22Rv1 (cell line): ENCODE measurements at regions not wholly inside any gene's neighbourhood (a gene's known extent, or its start where the extent isn't known, plus 50 kb on each side); places are given as distances from the start of the nearest gene placed in this dataset.
"Not testable (repeated sequence)": the region's sequence is repeated elsewhere in the genome, so short reads cannot be mapped to it uniquely, and the experiment has no call there.

Source experiments
- H3K27ac ChIP-seq: fragments of 450-650 bp; 2 replicates; pipeline ENCODE4 v1.5.1; 2017
- CTCF ChIP-seq: fragments of 450-650 bp; IDR thresholded peaks from 2 replicates; pipeline ENCODE4 v1.5.1; 2017; ENCODE audit warnings: mild to moderate bottlenecking
- ZFX ChIP-seq: fragments of 450-650 bp; IDR thresholded peaks from 2 replicates; pipeline ENCODE4 v1.6.1; 2017; ENCODE audit warnings: antibody characterized with exemption, borderline replicate concordance

- TF ChIP-seq ZFX (no peak), CTCF (no peak)
- H3K27ac ChIP-seq: no peak overlapping the region
These were observed 226.4 kb upstream of the ZNF217 start for GRCh38 chr20:53819973-53820451.

DNA sequence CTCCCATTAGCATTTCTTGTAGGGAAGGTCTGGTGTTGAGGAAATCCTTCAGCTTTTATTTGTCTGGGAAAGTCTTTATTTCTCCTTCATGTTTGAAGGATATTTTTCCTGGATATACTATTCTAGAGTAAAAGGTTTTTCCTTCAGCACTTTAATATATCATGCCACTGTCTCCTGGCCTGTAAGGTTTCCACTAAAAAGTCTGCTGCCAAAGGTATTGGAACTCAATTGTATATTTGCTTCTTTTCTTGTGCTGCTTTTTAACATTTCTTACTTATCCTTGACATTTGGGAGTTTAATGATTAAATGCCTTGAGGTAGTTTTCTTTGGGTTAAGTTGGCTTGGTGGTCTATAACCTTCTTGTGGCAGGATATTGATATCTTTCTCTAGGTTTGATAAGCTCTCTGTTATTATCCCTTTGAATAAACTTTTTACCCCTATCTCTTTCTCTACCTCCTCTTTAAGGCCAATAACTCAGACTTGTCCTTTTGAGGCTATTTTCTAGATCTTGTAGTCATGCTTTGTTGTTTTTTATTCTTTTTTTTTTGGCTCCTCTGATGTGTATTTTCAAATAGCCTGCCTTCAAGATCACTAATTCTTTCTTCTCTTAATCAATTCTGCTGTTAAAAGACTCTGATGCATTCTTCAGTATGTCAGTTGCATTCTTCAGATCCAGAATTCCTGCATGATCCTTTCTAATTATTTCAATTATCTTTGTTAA lies 225.0 kb upstream of the ZNF217 start:
- no peak for TF ChIP-seq ZFX
- no peak for TF ChIP-seq CTCF
- H3K27ac ChIP-seq: no peak overlapping the region

GRCh38 chr20:53817513-53817912 lies 223.9 kb upstream of the ZNF217 start:
- not testable (repeated sequence) for H3K27ac ChIP-seq

GRCh38 chr20:53816872-53817398 lies 223.3 kb upstream of the ZNF217 start:
- TF ChIP-seq CTCF (no peak), ZFX (no peak)
- no peak overlapping the region for H3K27ac ChIP-seq

- no peak overlapping the region for H3K27ac ChIP-seq
These were observed 221.9 kb upstream of the ZNF217 start for GRCh38 chr20:53815509-53815908.

DNA sequence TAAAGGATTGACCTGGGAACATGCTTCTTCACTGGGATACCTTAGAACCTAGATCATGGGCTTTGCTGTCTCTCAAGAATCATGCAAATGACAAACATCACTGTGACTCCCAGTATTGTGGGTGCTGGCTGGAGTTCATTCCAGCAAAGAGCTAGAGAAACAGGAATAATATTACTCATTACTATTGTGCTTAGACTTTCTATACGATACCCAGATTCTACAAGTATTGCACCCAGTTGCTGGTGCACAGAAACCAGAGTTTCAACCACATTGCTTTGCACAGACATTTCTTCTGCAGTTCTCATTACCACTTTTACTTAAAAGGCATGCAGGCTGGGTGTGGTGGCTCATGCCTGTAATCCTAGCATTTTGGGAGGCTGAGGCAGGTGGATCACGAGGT lies 220.4 kb upstream of the ZNF217 start:
- no peak overlapping the region for H3K27ac ChIP-seq
- TF ChIP-seq ZFX (no peak), CTCF (no peak)

More at GRCh38 chr20:53815509-53815908, 221.9 kb upstream of the ZNF217 start:
- TF ChIP-seq ZFX: no peak
- no peak for TF ChIP-seq CTCF

DNA sequence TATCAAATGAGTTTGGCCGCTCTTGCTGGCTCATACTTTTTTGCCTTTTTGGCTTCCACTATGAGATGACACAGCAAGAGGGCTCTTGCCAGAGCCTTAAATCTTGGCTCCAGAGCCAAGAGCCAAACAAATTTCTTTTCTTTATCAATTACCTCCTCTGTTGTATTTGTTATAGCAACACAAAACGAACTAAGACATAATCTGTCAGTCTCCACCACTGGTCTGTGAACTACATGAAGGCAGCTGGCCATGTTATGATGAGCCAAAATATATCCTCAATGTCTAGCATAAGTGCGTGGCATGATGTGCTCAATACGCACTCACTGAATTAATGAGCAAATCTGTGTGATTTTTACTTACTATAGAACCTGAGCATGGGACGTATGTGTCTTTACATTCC lies 220.0 kb upstream of the ZNF217 start:
- TF ChIP-seq CTCF (no peak), ZFX (no peak)
- H3K27ac ChIP-seq: no peak overlapping the region
